Left cardiac atrium (tissue), 4 donors: ENCODE measurements at regions not wholly inside any gene's neighbourhood (a gene's known extent, or its start where the extent isn't known, plus 50 kb on each side); places are given as distances from the start of the nearest gene placed in this dataset.

ENCODE experiments used
- ATAC-seq, 2 donors: fragments of 200-7000 bp; cut with Tn5 transposase; one replicate each; pipeline ENCODE4 v1.9.1; 2020; ENCODE audit warnings: mild to moderate bottlenecking in 2 of 2, moderate library complexity in 2 of 2
- DNase-seq: peaks from one replicate; pipeline ENCODE4 v3.0.0-alpha.2; 2020
- intact Hi-C, 2 donors: fragments of 100-400 bp; cut with DNase I; formaldehyde crosslinking; loops; one replicate each; pipeline versions ENCODE4 v1.14.1 to v1.15.1; 2022 to 2023
- donor health status: DM: no; HTN: yes; CAD: no.
- donor health status: DM: no; HTN: yes; CAD: no; lungs with severe emphysema.
- donor health status: DM: yes; HTN: yes; CAD: no.
- donor health status: Dilated cardiomyopathy.

- DNase-seq (peak; percentile 32), ATAC-seq (peak; percentile 75 to 90)
- intact Hi-C loops: no loop called here
Observed at GRCh38 chr5:142512043-142513042, 173.5 kb downstream of the FGF1 start.

- DNase-seq (no peak), ATAC-seq (no peak)
- intact Hi-C loops: no loop called here
Observed at GRCh38 chr5:142511358-142511757, 174.5 kb downstream of the FGF1 start.

GRCh38 chr5:142509026-142509425 lies 176.9 kb downstream of the FGF1 start:
- intact Hi-C loops: no loop called here
- DNase-seq: no peak
- ATAC-seq: no peak

GRCh38 chr5:142508591-142508990 lies 177.3 kb downstream of the FGF1 start:
- DNase-seq: no peak
- ATAC-seq: no peak
- intact Hi-C loops: no loop called here

- intact Hi-C loops: no loop called here
- no peak for DNase-seq
- no peak for ATAC-seq
Observed at GRCh38 chr5:142507531-142508372, 178.1 kb downstream of the FGF1 start.

GRCh38 chr5:142506756-142507155 lies 179.1 kb downstream of the FGF1 start:
- intact Hi-C loops: no loop called here
- ATAC-seq: no peak
- DNase-seq: no peak

- ATAC-seq: no peak
- intact Hi-C loops: no loop called here
- no peak for DNase-seq
Observed at GRCh38 chr5:142506046-142506445, 179.8 kb downstream of the FGF1 start.

GRCh38 chr5:142501890-142502289 lies 177.1 kb upstream of the SPRY4 start:
- intact Hi-C loops: no loop called here
- DNase-seq: no peak
- no peak for ATAC-seq

- no peak for DNase-seq
- ATAC-seq: peak in 1 of 2 donors; percentile 61
- intact Hi-C loops: no loop called here
Observed at GRCh38 chr5:142500227-142500905, 175.5 kb upstream of the SPRY4 start.

- intact Hi-C loops: no loop called here
- ATAC-seq (peak in 1 of 2 donors; percentile 53), DNase-seq (no peak)
Observed at GRCh38 chr5:142499591-142500226, 174.9 kb upstream of the SPRY4 start.

GRCh38 chr5:142498298-142498697 lies 173.5 kb upstream of the SPRY4 start:
- DNase-seq (no peak), ATAC-seq (no peak)
- intact Hi-C loops: no loop called here

GRCh38 chr5:142495531-142495930 lies 170.7 kb upstream of the SPRY4 start:
- no peak for DNase-seq
- intact Hi-C loops: no loop called here
- no peak for ATAC-seq

- DNase-seq: no peak
- intact Hi-C loops: no loop called here
- ATAC-seq: no peak
Observed at GRCh38 chr5:142493875-142494518, 169.2 kb upstream of the SPRY4 start.

- DNase-seq (no peak), ATAC-seq (peak in 1 of 2 donors; percentile 63)
- intact Hi-C loops: no loop called here
Observed at GRCh38 chr5:142492781-142493281, 168.0 kb upstream of the SPRY4 start.

GRCh38 chr5:142491679-142492078 lies 166.9 kb upstream of the SPRY4 start:
- intact Hi-C loops: no loop called here
- DNase-seq (no peak), ATAC-seq (no peak)

GRCh38 chr5:142491270-142491669 lies 166.4 kb upstream of the SPRY4 start:
- intact Hi-C loops: no loop called here
- ATAC-seq: no peak
- no peak for DNase-seq

GRCh38 chr5:142486581-142486980 lies 161.8 kb upstream of the SPRY4 start:
- intact Hi-C loops: no loop called here
- ATAC-seq (no peak), DNase-seq (no peak)

- DNase-seq: no peak
- no peak for ATAC-seq
- intact Hi-C loops: no loop called here
Observed at GRCh38 chr5:142486020-142486419, 161.2 kb upstream of the SPRY4 start.
